Ishikawa (cell line): ENCODE measurements at regions not wholly inside any gene's neighbourhood (a gene's known extent, or its start where the extent isn't known, plus 50 kb on each side); places are given as distances from the start of the nearest gene placed in this dataset.

Experiments used
- CREB1 ChIP-seq: IDR thresholded peaks from 2 replicates; pipeline ENCODE4 v1.6.1; 2012; ENCODE audit warnings: low read depth
- EGR1 ChIP-seq: IDR thresholded peaks from 2 replicates; pipeline ENCODE4 v1.6.1; 2012
- EP300 ChIP-seq: IDR thresholded peaks from 2 replicates; pipeline ENCODE4 v1.6.1; 2012; ENCODE audit warnings: borderline replicate concordance
- FOXM1 ChIP-seq: IDR thresholded peaks from 2 replicates; pipeline ENCODE4 v1.6.1; 2012; ENCODE audit warnings: low read depth, borderline replicate concordance
- MAX ChIP-seq: IDR thresholded peaks from 2 replicates; pipeline ENCODE4 v1.6.1; 2012
- NFIC ChIP-seq: IDR thresholded peaks from 2 replicates; pipeline ENCODE4 v1.6.1; 2012
- RAD21 ChIP-seq: IDR thresholded peaks from 2 replicates; pipeline ENCODE4 v1.6.1; 2012; ENCODE audit warnings: low read depth
- REST ChIP-seq: IDR thresholded peaks from 2 replicates; pipeline ENCODE4 v1.6.1; 2012; ENCODE audit warnings: low read depth, mild to moderate bottlenecking
- TAF1 ChIP-seq: IDR thresholded peaks from 2 replicates; pipeline ENCODE4 v1.6.1; 2012; ENCODE audit warnings: low read depth, mild to moderate bottlenecking
- TCF12 ChIP-seq: IDR thresholded peaks from 2 replicates; pipeline ENCODE4 v1.6.1; 2012; ENCODE audit warnings: low read depth
- TEAD4 ChIP-seq: IDR thresholded peaks from 2 replicates; pipeline ENCODE4 v1.6.1; 2012
- USF1 ChIP-seq: IDR thresholded peaks from 2 replicates; pipeline ENCODE4 v1.6.1; 2012
- YY1 ChIP-seq: IDR thresholded peaks from 2 replicates; pipeline ENCODE4 v1.6.1; 2012; ENCODE audit warnings: low read depth
- ZBTB7A ChIP-seq: IDR thresholded peaks from 2 replicates; pipeline ENCODE4 v1.6.1; 2012; ENCODE audit warnings: low read depth

- TF ChIP-seq TAF1 (no peak), YY1 (no peak), RAD21 (no peak), TEAD4 (no peak), MAX (no peak), REST (no peak), EP300 (no peak), ZBTB7A (no peak), FOXM1 (no peak), NFIC (no peak), USF1 (no peak), EGR1 (no peak), TCF12 (no peak), CREB1 (no peak)
These were observed 169.8 kb downstream of the DRD1 start for GRCh38 chr5:175274171-175274570.
